Ovary (tissue), 3 donors: ENCODE measurements at regions not wholly inside any gene's neighbourhood (a gene's known extent, or its start where the extent isn't known, plus 50 kb on each side); places are given as distances from the start of the nearest gene placed in this dataset.

Experiments used
- CTCF ChIP-seq, 3 donors: fragments of 450-650 bp in 2 of 3; fragments of 200-600 bp in 1 of 3; IDR thresholded peaks; one replicate each; pipeline versions ENCODE4 v1.5.1 to v1.8.0; 2016 to 2022; ENCODE audit warnings: antibody characterized with exemption in 3 of 3, mild to moderate bottlenecking in 1 of 3
- POLR2A ChIP-seq: fragments of 450-650 bp; IDR thresholded peaks from one replicate; pipeline ENCODE4 v1.6.1; 2017; ENCODE audit warnings: antibody characterized with exemption, mild to moderate bottlenecking, moderate library complexity
- donor health status: DM: no; HTN: no; CAD: no.

- TF ChIP-seq POLR2A: no peak
- no peak for TF ChIP-seq CTCF (IDR thresholded peaks at IDR 0.05)
Observed at GRCh38 chr2:212677466-212677865, 138.9 kb upstream of the ERBB4 start.
